ENCODE measurements at regions not wholly inside any gene's neighbourhood (a gene's known extent, or its start where the extent isn't known, plus 50 kb on each side); places are given as distances from the start of the nearest gene placed in this dataset.

- Mint-ChIP-seq H3K27me3 (ENCODE audit: unreplicated experiment) (no peaks in the 10 kb centered on the region), H3K36me3 (ENCODE audit: unreplicated experiment) (no peaks in the 10 kb centered on the region), H3K4me3 (ENCODE audit: unreplicated experiment) (no peak overlapping the region), H3K9me3 (ENCODE audit: unreplicated experiment) (peaks cover 2% of the 10 kb centered on the region), H3K27ac (ENCODE audit: unreplicated experiment) (no peak overlapping the region), H3K4me1 (ENCODE audit: low read depth, unreplicated experiment) (peaks cover 12% of the 10 kb centered on the region)
- no peak for TF ChIP-seq CTCF (IDR thresholded peaks at IDR 0.05; ENCODE audit: partially characterized antibody, unreplicated experiment)
- no peak for DNase-seq
Observed at GRCh38 chr9:106620081-106620480, 242.9 kb upstream of the ZNF462 start.

GRCh38 chr9:106620866-106621265 lies 242.1 kb upstream of the ZNF462 start:
- no peak overlapping the region for H3K4me3 Mint-ChIP-seq (ENCODE audit: unreplicated experiment)
- H3K27ac Mint-ChIP-seq (ENCODE audit: unreplicated experiment): no peak overlapping the region
- H3K4me1 Mint-ChIP-seq (ENCODE audit: low read depth, unreplicated experiment): peaks cover 12% of the 10 kb centered on the region

GRCh38 chr9:106621313-106622163 lies 241.4 kb upstream of the ZNF462 start:
- no peak for DNase-seq
- TF ChIP-seq CTCF (IDR thresholded peaks at IDR 0.05; ENCODE audit: partially characterized antibody, unreplicated experiment): no peak
- peak overlapping the region; percentile 28 for H3K27ac Mint-ChIP-seq (ENCODE audit: unreplicated experiment)
- H3K27me3 Mint-ChIP-seq (ENCODE audit: unreplicated experiment): no peaks in the 10 kb centered on the region
- peaks cover 12% of the 10 kb centered on the region for H3K4me1 Mint-ChIP-seq (ENCODE audit: low read depth, unreplicated experiment)
- no peak overlapping the region for H3K4me3 Mint-ChIP-seq (ENCODE audit: unreplicated experiment)
- peaks cover 2% of the 10 kb centered on the region for H3K9me3 Mint-ChIP-seq (ENCODE audit: unreplicated experiment)
- H3K36me3 Mint-ChIP-seq (ENCODE audit: unreplicated experiment): no peaks in the 10 kb centered on the region

More at GRCh38 chr9:106620866-106621265, 242.1 kb upstream of the ZNF462 start:
- H3K27me3 Mint-ChIP-seq (ENCODE audit: unreplicated experiment): no peaks in the 10 kb centered on the region
- DNase-seq: no peak
- peaks cover 2% of the 10 kb centered on the region for H3K9me3 Mint-ChIP-seq (ENCODE audit: unreplicated experiment)
- TF ChIP-seq CTCF (IDR thresholded peaks at IDR 0.05; ENCODE audit: partially characterized antibody, unreplicated experiment): no peak
- no peaks in the 10 kb centered on the region for H3K36me3 Mint-ChIP-seq (ENCODE audit: unreplicated experiment)

GRCh38 chr9:106622164-106622487 lies 240.8 kb upstream of the ZNF462 start:
- H3K27me3 Mint-ChIP-seq (ENCODE audit: unreplicated experiment): no peaks in the 10 kb centered on the region
- H3K9me3 Mint-ChIP-seq (ENCODE audit: unreplicated experiment): peaks cover 2% of the 10 kb centered on the region
- no peak overlapping the region for H3K27ac Mint-ChIP-seq (ENCODE audit: unreplicated experiment)
- H3K4me3 Mint-ChIP-seq (ENCODE audit: unreplicated experiment): no peak overlapping the region
- H3K36me3 Mint-ChIP-seq (ENCODE audit: unreplicated experiment): no peaks in the 10 kb centered on the region
- TF ChIP-seq CTCF (IDR thresholded peaks at IDR 0.05; ENCODE audit: partially characterized antibody, unreplicated experiment): no peak
- DNase-seq: no peak
- peaks cover 12% of the 10 kb centered on the region for H3K4me1 Mint-ChIP-seq (ENCODE audit: low read depth, unreplicated experiment)

GRCh38 chr9:106623558-106623957 lies 239.4 kb upstream of the ZNF462 start:
- H3K9me3 Mint-ChIP-seq (ENCODE audit: unreplicated experiment): peaks cover 2% of the 10 kb centered on the region
- DNase-seq: no peak
- H3K4me1 Mint-ChIP-seq (ENCODE audit: low read depth, unreplicated experiment): peaks cover 12% of the 10 kb centered on the region
- H3K27me3 Mint-ChIP-seq (ENCODE audit: unreplicated experiment): no peaks in the 10 kb centered on the region
- TF ChIP-seq CTCF (IDR thresholded peaks at IDR 0.05; ENCODE audit: partially characterized antibody, unreplicated experiment): no peak
- no peaks in the 10 kb centered on the region for H3K36me3 Mint-ChIP-seq (ENCODE audit: unreplicated experiment)
- no peak overlapping the region for H3K4me3 Mint-ChIP-seq (ENCODE audit: unreplicated experiment)
- no peak overlapping the region for H3K27ac Mint-ChIP-seq (ENCODE audit: unreplicated experiment)

All from glutamatergic neuron (in vitro differentiated cells).